ENCODE measurements at regions not wholly inside any gene's neighbourhood (a gene's known extent, or its start where the extent isn't known, plus 50 kb on each side); places are given as distances from the start of the nearest gene placed in this dataset.
"Not testable (repeated sequence)": the region's sequence is repeated elsewhere in the genome, so short reads cannot be mapped to it uniquely, and the experiment has no call there.

DNA sequence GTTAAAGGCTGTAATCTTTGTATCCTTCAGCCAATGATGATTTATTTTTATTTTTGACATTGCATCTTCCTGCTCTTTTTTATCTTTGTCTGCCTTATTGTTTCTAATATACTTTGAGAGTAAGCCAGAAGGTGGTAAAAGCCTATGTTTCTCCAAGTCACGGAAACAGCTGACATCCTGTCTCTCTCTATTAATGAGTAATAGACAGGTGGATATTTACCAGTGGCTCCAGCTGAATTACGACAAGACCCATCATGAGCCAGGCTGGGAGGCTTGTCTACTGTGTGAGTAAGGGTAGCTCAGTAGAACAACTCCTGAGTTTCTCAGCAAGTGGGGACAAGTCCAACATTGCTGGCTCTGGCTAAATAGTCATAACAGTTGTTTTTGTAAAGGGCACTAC, 166.6 kb downstream of the NDFIP2 start:
- ATAC-seq (ENCODE audit: low read depth in 2 of 2) (no peak), DNase-seq (no peak)
- Mint-ChIP-seq H3K36me3 (no peaks in the 10 kb centered on the region), H3K4me1 (no peaks in the 10 kb centered on the region), H3K27ac (no peak overlapping the region), H3K27me3 (peaks cover 0 to 4% (median 0%) of the 10 kb centered on the region in 3 donors), H3K4me3 (no peak overlapping the region), H3K9me3 (no peaks in the 10 kb centered on the region)

DNA sequence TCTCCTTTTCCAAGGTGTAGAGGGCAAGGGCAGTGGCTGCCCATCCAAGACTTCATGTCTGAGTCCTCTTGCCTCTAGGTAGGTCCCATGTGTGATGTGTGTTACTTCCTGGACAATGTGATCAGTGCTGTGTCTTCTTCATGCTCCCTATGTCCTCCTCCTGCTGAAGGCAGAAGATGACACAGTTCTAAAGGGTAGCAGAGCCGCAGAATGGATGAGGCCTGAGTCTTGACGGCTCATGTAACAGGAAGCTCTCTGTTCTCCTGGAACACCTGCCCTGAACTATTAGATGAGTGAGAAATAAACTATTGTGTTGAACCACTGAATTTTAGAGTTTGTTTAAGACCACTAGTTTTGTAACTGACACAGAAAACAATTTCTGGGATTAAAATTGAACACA, 165.9 kb downstream of the NDFIP2 start:
- ATAC-seq (ENCODE audit: low read depth in 2 of 2) (no peak), DNase-seq (no peak)
- Mint-ChIP-seq H3K27me3 (peaks cover 0 to 4% (median 0%) of the 10 kb centered on the region in 3 donors), H3K36me3 (no peaks in the 10 kb centered on the region), H3K27ac (no peak overlapping the region), H3K9me3 (no peaks in the 10 kb centered on the region), H3K4me1 (no peaks in the 10 kb centered on the region), H3K4me3 (no peak overlapping the region)

DNA sequence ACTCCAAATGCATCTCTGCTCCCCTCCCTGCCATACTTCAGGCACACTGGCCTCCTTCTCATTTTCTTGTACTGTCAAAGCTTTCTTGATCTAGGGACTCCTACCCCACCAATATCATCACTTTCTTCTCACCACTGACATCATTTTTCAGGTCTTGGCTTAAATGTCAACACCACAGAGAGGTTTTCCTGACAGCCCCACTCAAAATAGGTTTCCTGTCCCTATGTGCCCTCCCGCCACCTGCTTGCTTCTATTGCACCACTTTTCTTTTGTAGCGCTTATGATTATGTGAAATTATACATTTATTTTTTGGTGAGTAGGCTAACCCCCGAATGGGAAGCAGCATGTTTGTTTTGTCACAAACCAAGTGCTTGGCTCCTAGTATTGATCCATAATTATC, 164.6 kb downstream of the NDFIP2 start:
- Mint-ChIP-seq H3K4me1 (no peaks in the 10 kb centered on the region), H3K9me3 (peaks cover 0 to 6% (median 0%) of the 10 kb centered on the region in 7 donors), H3K36me3 (no peaks in the 10 kb centered on the region), H3K27ac (no peak overlapping the region), H3K27me3 (peaks cover 0 to 4% (median 0%) of the 10 kb centered on the region in 3 donors), H3K4me3 (no peak overlapping the region)
- no peak for ATAC-seq (ENCODE audit: low read depth in 2 of 2)
- DNase-seq: no peak

DNA sequence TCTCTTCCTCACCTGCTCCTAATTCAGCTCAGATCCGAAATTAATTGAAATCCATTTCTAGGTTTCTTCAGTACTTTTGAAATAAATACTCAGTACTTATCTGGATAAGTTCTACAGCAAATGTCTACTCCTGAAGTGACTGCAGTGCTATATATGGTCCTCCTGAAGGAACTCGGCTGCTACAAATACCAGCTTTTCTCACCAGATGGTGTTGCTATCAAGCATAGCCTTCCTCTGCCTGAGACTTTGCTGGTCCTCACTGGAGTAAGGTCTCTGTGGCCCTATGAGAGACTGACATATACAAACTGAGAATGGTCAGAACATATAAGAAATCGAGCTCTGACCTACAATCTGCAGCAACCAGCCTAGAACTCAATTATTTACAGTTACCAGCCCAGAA, 161.6 kb downstream of the NDFIP2 start:
- Mint-ChIP-seq H3K27ac (no peak overlapping the region), H3K27me3 (peaks cover 0 to 4% (median 0%) of the 10 kb centered on the region in 3 donors), H3K9me3 (peaks cover 0 to 12% (median 5%) of the 10 kb centered on the region in 7 donors), H3K4me1 (no peaks in the 10 kb centered on the region), H3K36me3 (no peaks in the 10 kb centered on the region), H3K4me3 (no peak overlapping the region)
- no peak for DNase-seq
- no peak for ATAC-seq (ENCODE audit: low read depth in 2 of 2)

DNA sequence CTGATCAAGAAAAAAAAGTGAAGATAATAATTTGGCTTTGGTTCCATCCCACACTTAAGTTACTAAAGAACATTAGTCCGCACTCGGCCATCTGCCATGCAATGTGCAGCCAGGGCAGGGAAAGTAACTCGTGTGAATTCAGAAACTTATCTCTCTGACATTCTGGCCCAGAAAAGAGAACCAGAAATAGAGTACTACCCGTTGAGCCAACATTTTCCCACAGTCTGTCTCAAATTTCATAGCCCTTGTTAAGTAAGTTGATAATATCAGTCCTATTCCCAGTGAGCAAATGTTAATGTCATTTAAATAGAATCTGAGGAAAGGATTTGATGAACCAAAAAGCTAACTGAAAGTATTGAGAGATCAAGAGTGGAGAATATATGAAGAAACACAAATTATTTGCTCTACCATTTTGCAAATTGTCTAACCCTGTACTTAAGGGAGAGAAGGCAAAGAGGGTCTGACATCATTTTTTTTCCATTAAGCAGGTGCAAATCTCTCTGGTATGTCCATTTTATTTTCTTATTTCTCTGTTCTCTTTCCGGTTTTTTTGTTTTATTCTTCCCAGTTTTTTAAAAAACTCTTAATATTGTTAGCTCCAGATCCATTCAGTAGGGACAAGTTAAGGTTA, 156.3 kb downstream of the NDFIP2 start:
- H3K4me3 Mint-ChIP-seq: no peak overlapping the region

DNA sequence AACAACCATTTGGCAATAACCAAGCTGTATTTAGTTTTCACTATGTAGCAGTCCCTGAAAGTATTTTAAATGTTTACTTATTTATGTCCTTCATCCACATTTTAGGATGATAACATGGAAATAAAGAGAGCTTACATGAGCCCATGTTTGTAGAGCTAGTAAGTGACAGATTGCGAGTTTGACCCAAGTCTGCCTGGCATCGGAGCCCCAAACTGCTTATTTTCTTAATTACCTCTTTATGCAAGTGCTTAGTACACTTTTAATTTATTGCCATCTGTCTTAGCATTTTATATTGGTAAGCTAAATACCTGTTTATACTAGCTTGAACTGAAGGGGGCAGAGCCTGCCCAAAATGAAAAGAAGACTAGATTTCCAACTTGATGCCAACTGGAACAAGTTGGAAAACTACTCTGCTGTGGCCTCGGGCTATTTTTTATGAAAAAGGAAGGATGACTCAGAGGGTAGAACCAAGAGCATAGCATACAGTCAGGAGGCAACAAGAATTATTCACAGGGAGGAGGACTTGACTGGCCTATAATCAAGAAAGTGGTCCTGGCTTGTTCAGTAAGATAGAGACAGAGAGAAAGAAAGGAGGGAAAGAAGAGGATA, 150.2 kb downstream of the NDFIP2 start:
- no peaks in the 10 kb centered on the region for H3K36me3 Mint-ChIP-seq
- H3K27me3 Mint-ChIP-seq: peaks cover 0 to 7% (median 6%) of the 10 kb centered on the region in 3 donors
- no peak overlapping the region for H3K27ac Mint-ChIP-seq
- no peaks in the 10 kb centered on the region for H3K4me1 Mint-ChIP-seq
- no peak overlapping the region for H3K4me3 Mint-ChIP-seq
- no peaks in the 10 kb centered on the region for H3K9me3 Mint-ChIP-seq
- ATAC-seq (ENCODE audit: low read depth in 2 of 2): no peak
- DNase-seq: no peak

More for the DNA sequence above, 156.3 kb downstream of the NDFIP2 start:
- no peaks in the 10 kb centered on the region for H3K36me3 Mint-ChIP-seq
- H3K27me3 Mint-ChIP-seq: no peaks in the 10 kb centered on the region
- ATAC-seq (ENCODE audit: low read depth in 2 of 2) (no peak), DNase-seq (no peak)
- peaks cover 0 to 12% (median 5%) of the 10 kb centered on the region in 7 donors for H3K9me3 Mint-ChIP-seq
- no peak overlapping the region for H3K27ac Mint-ChIP-seq
- no peaks in the 10 kb centered on the region for H3K4me1 Mint-ChIP-seq

DNA sequence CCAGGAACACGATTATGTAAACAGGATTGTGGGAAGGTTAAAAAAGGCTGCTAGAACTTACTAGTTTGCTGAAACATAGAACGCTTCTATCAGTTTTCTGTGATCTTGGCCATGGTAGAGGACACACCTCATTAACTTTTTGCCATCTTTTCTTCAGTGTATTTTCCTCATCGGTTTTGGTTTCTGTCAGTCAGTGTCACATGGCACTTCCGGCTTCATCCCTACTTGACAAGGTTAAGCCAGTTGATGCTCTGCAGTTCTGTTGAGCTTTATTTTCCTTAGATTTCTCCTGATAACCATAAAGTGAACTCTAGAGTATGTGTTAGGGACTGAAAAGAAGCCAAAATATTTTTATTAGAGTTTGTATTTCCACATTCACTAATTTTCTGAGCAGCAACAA, 147.5 kb downstream of the NDFIP2 start:
- no peak for ATAC-seq (ENCODE audit: low read depth in 2 of 2)
- Mint-ChIP-seq H3K9me3 (peaks cover 0 to 5% (median 0%) of the 10 kb centered on the region in 7 donors), H3K4me3 (no peak overlapping the region), H3K27me3 (peaks cover 4 to 7% (median 6%) of the 10 kb centered on the region in 3 donors), H3K36me3 (no peaks in the 10 kb centered on the region), H3K27ac (no peak overlapping the region), H3K4me1 (no peaks in the 10 kb centered on the region)
- DNase-seq: no peak

DNA sequence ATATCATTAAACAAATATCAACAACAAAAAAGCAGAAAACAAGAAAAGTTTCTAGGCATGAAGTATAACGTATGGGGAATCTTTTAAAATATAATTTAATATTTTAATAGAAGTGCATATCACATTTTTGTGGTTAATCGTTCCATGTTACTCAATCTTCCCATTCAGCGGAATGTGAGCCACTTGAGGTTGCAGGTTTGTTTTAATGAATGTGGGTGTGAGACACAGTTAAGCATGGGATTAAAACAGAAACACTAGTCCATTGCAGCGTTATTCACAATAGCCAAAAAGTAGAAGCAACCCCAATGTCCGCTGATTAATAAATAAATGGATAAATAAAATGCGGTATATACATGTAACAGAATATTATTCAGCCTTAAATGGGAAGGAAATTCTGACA, 146.0 kb downstream of the NDFIP2 start:
- Mint-ChIP-seq H3K27ac (no peak overlapping the region), H3K9me3 (peaks cover 0 to 5% (median 0%) of the 10 kb centered on the region in 7 donors), H3K27me3 (peaks cover 6 to 10% (median 7%) of the 10 kb centered on the region in 3 donors), H3K4me1 (no peaks in the 10 kb centered on the region), H3K4me3 (no peak overlapping the region), H3K36me3 (no peaks in the 10 kb centered on the region)
- ATAC-seq (ENCODE audit: low read depth in 2 of 2) (no peak), DNase-seq (no peak)

DNA sequence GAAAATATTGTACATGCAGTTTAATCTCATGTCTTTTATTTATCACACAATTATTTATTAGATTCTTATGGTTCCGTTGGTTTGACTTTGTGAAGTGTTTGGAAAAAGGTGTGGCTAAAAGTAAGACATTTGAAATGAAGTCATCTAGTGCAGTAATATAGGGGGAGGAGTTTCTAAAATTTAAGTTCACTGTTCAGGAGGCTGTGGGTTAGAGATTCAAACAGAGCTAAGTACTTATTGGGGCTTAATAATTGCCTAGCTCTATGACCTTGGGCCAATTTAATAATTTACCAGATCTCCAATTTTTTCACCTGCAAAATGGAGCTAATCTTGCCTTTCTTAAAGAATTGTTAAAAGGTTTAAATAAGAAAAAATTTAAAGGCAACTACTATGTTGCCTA, 144.6 kb downstream of the NDFIP2 start:
- no peak for DNase-seq
- no peak overlapping the region for H3K4me3 Mint-ChIP-seq
- H3K36me3 Mint-ChIP-seq: no peaks in the 10 kb centered on the region
- no peak for ATAC-seq (ENCODE audit: low read depth in 2 of 2)
- H3K27ac Mint-ChIP-seq: no peak overlapping the region
- no peaks in the 10 kb centered on the region for H3K4me1 Mint-ChIP-seq
- peaks cover 6 to 9% (median 6%) of the 10 kb centered on the region in 3 donors for H3K27me3 Mint-ChIP-seq
- peaks cover 0 to 6% (median 5%) of the 10 kb centered on the region in 7 donors for H3K9me3 Mint-ChIP-seq

DNA sequence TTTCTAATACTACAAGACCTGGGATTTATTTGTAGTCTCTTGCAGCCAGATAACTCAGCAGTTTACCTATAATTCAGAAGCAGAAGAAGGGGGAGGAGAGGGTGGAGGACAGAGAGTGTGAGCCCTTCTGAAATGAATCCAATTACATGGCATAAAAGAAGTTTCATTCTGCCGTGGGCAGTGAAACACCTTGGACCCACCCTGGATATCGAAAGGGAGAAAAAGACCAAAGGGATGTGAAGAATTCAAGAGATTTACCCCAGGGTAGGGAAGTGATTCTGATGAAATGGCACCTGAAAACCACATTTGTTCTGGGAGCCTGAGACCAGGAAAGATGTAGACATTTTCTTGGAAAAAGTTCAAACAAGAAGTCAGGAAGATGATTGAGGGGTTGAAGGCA, 140.9 kb downstream of the NDFIP2 start:
- peak overlapping the region in 1 of 6 donors; percentile 46 for H3K27ac Mint-ChIP-seq
- H3K27me3 Mint-ChIP-seq: peaks cover 0 to 9% (median 6%) of the 10 kb centered on the region in 3 donors
- DNase-seq (no peak), ATAC-seq (ENCODE audit: low read depth in 2 of 2) (no peak)
- H3K36me3 Mint-ChIP-seq: no peaks in the 10 kb centered on the region
- no peaks in the 10 kb centered on the region for H3K4me1 Mint-ChIP-seq
- peaks cover 0 to 9% (median 5%) of the 10 kb centered on the region in 7 donors for H3K9me3 Mint-ChIP-seq
- H3K4me3 Mint-ChIP-seq: no peak overlapping the region

DNA sequence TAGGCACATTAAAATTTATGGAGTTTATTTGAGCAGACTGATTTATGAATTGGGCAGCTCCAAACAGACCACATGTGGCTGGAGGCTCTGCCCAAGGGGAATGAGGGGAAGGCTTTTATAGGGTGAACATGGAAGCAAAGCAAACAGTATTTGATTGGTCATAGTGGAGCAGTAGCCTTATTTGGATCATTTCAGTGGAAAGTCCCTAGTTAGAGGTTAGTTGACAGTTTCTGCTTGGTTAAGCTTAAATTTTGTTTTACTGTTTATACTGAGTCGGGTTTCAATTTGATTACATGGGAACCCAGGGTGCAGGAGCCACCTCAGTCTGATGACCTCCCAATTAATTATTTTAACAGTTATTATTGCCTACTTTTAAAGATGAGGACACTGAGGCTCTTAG, 140.5 kb downstream of the NDFIP2 start:
- Mint-ChIP-seq H3K27ac (no peak overlapping the region), H3K36me3 (no peaks in the 10 kb centered on the region), H3K4me1 (no peaks in the 10 kb centered on the region), H3K27me3 (peaks cover 0 to 9% (median 6%) of the 10 kb centered on the region in 3 donors), H3K9me3 (peaks cover 0 to 9% (median 5%) of the 10 kb centered on the region in 7 donors), H3K4me3 (no peak overlapping the region)
- DNase-seq: no peak
- no peak for ATAC-seq (ENCODE audit: low read depth in 2 of 2)

DNA sequence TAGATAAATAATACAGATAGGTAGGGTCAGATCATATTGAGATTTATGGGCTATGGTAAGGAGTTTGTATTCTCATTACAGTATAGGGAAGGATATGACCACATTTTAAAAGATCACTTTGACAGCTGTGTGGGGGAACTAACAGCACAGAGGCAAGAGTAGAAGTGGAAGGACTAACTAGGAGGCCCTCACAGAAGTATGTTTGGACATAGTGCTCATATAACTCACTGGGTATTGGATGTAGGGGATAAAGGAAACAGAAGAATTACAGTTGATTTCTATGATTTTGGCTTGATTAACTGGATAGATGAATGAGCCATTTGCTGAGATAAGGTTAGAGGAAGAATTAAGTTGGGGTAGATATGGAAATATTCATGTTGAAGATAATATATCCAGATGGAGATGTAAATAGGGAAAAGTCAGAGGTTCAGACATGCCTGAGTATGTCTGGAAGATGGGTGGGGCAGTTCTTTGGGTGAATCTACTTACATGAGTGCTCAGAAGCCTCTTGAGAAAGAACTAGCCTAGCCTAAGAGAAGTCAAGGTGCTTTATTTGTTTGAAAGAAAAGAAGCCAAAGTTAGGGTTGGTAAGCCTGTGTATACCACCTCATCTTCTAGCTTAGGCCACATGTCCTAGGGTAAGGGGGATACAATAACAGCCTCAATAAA, 133.4 kb downstream of the NDFIP2 start:
- DNase-seq (no peak), ATAC-seq (ENCODE audit: low read depth in 2 of 2) (no peak)
- no peak overlapping the region for H3K27ac Mint-ChIP-seq
- H3K27me3 Mint-ChIP-seq: peaks cover 0 to 5% (median 3%) of the 10 kb centered on the region in 3 donors
- no peaks in the 10 kb centered on the region for H3K4me1 Mint-ChIP-seq
- no peaks in the 10 kb centered on the region for H3K36me3 Mint-ChIP-seq
- H3K4me3 Mint-ChIP-seq: no peak overlapping the region
- peaks cover 0 to 11% (median 7%) of the 10 kb centered on the region in 7 donors for H3K9me3 Mint-ChIP-seq

DNA sequence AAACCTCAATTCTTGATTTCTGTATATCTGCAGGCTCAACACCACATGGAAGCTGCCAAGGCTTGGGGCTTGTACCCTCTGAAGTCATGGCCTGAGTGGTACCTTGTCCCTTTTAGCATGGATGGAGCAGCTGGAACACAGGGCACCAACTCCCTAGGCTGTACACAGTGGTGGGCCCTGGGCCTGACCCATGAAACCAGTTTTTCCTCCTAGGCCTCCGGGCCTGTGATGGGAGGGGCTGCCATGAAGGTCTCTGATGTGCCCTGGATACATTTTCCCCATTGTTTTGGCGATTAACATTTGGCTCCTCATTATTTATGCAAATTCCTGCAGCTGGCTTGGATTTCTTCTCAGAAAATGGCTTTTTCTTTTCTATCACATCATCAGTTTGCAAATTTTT, 131.6 kb downstream of the NDFIP2 start:
- Mint-ChIP-seq H3K9me3 (peaks cover 4 to 16% (median 11%) of the 10 kb centered on the region in 7 donors), H3K4me1 (no peaks in the 10 kb centered on the region), H3K4me3 (no peak overlapping the region), H3K27me3 (peaks cover 0 to 5% (median 3%) of the 10 kb centered on the region in 3 donors), H3K36me3 (no peaks in the 10 kb centered on the region), H3K27ac (no peak overlapping the region)
- ATAC-seq (ENCODE audit: low read depth in 2 of 2): no peak
- no peak for DNase-seq

DNA sequence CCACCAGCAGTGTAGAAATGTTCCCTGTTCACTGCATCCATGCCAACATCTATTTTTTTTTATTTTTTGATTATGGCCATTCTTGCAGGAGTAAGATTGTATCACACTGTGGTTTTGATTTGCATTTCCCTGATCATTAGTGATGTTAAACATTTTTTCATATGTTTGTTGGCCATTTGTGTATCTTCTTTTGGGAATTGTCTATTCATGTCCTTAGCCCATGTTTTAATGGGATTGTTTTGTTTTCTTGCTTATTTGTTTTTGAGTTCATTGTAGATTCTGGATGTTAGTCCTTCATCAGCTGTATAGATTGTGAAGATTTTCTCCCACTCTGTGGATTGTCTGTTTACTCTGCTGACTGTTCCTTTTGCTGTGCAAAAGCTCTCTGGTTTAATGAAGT, 126.9 kb downstream of the NDFIP2 start:
- H3K4me3 Mint-ChIP-seq; H3K4me1 Mint-ChIP-seq; H3K27ac Mint-ChIP-seq; DNase-seq; ATAC-seq (ENCODE audit: low read depth in 2 of 2); H3K27me3 Mint-ChIP-seq; H3K36me3 Mint-ChIP-seq: not testable (repeated sequence)
- H3K9me3 Mint-ChIP-seq: peaks cover 8 to 25% (median 9%) of the 10 kb centered on the region in 7 donors
